Fibroblast of upper back skin (primary cell): ENCODE measurements at regions not wholly inside any gene's neighbourhood (a gene's known extent, or its start where the extent isn't known, plus 50 kb on each side); places are given as distances from the start of the nearest gene placed in this dataset.

Source experiments
- DNase-seq: peaks from one replicate; pipeline ENCODE4 v3.0.0-alpha.2; 2013

DNA sequence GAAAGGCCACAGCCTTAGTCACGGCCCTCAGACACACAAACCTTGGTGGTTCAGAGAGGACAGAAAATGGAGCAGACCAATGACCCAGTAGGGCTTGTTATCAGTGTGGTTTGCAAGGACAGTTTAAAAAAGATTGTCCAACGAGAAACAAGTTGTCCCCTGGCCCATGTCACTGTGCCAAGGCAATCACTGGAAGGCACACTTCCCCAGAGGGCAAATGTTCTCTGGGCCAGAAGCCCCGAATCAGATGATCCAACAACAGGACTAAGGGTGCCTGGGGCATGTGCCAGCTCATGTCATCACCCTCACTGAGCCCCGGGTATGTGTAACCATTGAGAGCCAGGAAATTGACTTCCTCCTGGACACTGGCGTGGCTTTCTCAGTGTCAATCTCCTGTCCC lies 950.1 kb upstream of the CTNND2 start:
- no peak for DNase-seq

DNA sequence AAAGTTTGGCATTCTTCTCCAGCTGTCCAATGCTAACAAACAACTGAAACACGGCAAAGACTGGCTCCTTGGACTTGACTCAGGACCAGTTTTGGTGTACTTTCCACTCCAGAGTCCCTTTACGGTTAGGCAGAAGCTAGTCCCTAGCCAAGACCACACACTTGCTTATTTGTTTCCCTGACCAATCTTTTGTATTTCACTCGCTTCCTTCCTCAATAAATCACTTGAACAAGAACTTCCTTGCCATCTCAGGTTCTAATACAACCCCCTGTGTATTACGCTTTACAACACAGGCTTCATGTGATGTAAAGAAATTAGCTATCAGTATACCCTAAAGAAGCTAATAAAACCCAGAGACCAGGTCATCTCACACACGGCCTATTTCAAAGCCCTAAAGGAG lies 947.5 kb upstream of the CTNND2 start:
- DNase-seq = no peak

DNA sequence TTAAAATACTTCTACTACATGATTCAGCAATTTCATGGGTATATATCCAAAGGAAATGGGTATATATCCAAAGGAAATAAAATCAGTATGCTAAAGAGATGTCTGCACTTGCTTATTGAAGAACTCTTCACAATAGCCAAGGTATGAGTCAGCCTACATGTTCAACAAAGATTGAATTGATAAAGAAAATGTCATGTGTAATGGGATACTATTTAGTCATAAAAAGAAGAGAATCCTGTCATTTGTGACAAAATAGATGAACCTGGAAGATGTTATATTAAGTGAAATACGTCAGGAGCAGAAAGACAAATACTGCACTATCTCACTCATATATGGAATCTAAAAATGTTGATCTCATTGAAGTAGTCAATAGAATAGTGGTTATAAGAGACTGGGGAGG lies 944.5 kb upstream of the CTNND2 start:
- no peak for DNase-seq

DNA sequence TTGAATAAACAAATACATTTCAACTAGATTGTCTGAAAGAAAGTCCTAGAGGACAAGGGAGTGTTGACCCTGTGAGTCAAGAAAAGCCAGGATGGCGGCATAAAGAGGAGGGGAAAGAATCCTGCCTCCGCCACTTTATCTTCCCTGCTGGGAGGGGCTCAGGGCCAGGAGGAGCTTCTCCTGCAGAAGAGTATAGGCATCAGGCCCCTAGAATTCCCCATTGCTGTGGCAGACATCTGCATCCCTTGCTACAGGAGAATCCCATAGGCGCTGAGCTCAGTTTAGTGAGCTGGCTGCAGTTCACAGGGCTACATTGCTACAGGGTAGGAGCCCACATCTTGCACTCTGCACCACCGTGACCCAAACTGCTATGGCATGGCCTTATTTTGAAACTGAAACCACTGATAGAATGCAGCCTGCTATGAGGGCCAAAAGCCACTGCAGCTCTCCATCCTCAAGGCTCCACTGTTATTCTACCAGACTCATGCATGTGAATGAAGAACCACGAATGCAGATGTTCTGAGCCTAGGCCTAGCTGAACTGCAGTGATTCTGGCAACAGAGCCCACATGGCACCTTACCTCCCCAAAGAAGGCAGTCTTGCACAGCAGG lies 941.4 kb upstream of the CTNND2 start:
- DNase-seq = no peak

DNA sequence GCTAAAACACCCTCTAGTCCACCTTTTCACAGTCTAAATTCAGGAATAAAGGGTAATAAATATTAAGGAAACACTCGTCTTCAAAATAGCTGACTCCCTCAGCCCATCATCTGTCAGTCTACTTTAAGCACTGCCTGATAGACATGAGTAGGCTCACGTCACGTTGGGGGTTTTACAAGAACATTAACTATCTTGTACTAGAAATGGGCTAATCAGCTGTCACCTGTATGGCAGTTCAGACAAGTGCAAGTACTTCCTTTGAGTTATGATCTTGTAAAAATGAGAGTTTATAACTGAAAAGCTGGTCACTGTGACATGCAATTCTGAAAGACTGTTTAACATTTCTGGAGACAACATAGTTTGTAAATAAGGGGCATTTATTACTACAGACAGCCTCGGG lies 936.7 kb upstream of the CTNND2 start:
- no peak for DNase-seq

DNA sequence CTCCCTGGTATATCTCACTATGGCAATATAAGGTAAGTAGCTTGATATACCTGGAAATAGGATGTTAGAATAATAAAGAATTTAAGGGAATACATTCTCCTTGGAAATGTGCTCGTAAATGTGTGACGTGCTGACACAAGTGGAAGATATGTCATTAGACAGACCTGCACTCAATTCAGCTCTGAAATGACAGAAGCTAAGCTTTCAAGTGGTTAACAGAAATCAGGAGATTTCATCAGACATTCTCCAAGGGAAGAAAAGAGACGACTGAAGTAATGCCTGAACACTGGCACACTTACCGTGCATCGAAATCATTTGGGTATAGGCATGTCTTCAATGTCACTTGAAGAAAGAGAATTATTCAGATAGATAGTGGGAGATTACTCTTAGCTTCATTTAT lies 933.3 kb upstream of the CTNND2 start:
- DNase-seq = no peak

DNA sequence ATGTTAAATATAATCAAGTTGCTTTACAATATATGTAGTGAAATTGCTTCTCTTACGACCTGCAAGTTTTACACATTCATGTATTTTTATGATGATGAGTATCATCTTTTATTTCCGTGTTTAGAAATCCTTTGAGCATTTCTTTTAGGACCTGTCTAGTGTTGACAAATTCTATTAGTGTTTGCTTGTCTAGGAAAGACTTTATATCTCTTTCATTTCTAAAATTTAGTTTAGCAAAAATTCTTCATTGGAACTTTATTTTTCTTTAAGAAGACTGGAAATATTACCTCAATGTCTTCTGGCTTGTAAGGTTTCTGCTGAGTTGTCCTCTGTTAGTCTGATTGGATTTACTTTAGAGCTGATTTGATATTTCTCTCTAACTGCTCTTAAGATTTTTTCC lies 920.9 kb upstream of the CTNND2 start:
- no peak for DNase-seq

DNA sequence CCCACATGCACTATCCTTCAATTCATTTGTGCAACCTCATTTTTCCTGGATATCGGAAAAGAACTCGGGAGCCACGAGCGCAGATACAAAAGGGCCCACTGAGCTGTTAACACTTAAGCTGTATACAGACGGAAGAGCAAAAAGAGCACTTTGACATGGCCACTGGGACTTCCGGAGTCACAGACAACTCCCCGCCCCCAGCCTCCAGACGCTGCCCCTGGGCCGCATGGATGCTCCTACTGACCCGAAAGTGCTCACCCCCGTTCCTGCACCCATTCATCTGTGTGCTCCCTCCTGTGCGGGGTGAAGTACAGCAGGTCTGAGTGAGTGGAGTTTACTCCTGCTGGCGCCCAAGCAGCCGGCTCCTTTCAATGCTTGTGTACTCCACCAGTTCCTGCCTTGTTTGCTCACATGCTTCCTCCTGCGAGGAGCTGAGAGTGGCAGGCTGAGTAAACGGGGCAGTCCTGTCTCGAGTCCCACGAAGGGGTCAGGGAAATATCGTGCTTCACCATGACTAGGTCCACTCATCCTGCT lies 901.0 kb upstream of the CTNND2 start:
- DNase-seq = no peak

DNA sequence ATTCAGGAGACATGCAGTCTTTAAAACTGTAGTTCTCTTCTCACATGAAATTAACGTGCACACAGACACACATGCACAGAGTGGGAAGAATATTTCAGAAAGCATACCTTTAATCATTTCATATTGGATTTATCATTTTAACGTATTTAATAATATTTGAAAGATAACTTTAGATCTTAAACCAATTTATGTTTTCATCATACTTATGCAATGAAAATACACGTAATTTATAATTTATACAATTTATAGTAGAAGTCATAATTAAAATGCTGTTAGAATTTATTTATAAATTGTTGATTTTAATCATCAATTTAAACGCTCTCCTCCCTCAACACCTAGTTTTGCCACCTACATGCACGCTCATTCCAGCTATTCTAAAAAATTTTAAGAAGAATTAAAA lies 894.9 kb upstream of the CTNND2 start:
- DNase-seq = no peak

DNA sequence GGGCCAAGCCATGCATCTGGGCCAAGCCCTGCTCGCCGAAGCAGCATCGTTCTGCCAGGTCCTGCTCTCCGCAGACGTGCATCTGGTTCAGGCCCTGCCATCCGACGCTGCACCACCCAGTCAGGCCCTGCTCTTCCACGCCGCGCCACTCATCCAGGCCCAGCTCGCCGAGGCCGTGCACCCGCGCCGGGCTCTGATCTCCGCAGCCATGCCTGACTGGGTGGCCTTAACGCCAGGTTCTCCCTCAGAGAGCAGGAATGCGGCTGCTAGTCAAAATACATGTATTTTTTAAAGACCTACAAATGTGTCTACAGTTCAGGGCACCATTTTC lies 891.1 kb upstream of the CTNND2 start:
- DNase-seq = no peak

DNA sequence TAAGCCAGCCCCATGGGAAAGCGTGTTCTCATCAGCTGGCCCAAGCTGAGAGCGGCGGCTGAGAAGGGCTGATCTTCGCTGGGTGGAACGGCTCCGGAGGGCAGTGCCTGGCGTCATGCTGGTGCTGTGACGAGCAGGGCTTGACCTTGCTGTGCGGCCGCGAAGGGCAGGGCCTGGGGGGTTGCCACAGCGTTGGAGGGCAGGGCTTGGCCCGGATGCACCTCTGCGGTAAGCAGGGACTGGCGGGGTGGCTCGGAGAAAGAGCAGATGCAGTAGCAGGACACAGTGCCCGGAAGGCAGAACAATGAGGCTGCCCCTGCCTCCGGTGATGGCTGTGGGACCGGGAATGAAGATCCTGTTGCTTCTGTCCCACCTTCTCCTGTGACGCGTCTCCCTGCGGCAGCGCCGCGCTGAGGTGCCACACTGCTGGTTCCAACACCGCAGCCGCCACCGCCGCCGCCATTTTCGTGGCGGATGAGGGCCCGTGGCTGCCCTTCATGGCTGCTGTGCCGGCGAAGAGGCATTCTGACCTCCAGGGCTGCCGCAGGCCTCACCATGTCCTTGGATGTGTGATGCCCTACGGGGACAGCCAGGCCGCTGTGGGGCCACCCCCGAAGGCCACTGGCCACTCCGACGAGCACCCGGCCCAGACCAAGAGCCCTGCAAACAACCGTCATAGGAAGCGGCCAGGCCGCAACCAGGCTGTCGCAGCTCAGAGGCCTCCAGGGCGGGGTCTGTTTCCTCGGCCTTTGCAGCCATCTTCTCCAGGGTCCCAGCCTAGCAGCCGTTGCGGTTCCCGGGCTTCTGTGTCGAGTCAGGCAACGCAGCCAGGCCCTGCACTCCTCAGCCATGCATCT lies 890.5 kb upstream of the CTNND2 start:
- DNase-seq = no peak

DNA sequence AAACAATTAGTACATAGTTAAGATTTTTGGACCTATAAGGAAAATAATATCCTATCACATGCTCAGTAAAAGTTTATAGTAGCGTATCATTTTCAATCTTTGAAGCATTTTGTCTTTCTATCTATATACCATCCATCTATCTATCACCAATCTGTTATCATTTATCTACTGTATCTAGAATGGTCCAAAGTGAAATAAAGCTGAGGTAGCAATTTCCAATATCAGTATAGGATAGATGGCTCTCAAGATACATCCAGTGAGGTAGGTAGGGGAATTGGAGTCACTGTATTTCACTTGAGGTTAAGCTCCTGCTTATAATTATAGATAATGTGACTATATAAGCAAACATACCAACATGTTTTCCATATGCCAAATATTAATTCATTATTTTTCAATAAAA lies 889.1 kb upstream of the CTNND2 start:
- no peak for DNase-seq

DNA sequence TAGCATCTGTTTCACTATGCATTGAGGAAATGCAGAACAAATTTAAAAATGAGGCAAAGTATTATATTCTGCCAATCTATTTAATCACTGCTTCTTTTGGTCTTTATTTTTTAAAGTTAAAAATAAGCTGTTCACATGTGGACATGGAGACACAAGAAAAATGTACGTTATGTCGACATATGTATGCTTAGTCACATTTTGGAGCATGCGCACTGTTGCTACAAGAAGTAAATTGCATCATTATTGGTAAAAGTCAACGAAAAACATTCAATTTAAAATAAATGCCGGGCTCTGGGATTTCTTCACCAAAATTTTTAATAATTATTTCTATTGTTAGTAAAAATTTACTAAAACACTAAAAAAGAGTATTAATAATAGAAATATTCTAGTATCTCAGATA lies 876.3 kb upstream of the CTNND2 start:
- peak; percentile 1 for DNase-seq

DNA sequence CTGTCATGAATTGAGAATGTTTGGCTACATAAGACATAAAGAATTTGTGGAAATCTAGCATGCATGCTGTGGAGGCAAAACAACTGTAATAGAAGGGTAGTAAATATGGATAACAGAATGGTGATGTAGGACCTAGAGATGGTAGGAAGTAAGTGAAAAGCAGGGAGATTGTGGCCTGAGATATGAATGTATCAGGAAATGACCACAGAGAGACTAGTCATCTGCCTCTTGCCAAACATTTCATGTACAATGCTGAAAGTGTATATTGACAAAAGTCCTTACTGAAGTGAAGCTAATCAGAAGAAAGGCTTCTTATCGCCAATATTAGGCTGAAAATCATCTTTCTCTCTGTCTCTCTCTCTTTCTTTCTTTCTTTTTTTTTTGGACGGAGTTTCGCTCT lies 873.1 kb upstream of the CTNND2 start:
- no peak for DNase-seq

DNA sequence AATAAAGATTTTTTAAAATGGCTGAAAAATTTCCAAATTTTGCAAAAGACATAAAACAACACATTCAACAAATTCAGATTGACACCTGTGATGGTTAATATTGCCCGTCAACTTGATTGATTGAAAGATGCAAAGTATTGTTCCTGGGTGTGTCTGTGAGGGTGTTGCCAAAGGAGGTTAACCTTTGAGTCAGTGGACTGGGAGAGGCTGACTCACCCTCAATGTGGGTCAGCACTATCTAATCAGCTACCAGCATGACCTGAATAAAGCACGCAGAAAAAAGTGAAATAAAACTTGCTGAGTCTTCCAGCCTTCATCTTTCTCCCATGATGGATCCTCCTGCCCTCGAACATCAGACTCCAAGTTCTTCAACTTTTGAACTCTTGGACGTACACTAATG lies 868.0 kb upstream of the CTNND2 start:
- DNase-seq = no peak

DNA sequence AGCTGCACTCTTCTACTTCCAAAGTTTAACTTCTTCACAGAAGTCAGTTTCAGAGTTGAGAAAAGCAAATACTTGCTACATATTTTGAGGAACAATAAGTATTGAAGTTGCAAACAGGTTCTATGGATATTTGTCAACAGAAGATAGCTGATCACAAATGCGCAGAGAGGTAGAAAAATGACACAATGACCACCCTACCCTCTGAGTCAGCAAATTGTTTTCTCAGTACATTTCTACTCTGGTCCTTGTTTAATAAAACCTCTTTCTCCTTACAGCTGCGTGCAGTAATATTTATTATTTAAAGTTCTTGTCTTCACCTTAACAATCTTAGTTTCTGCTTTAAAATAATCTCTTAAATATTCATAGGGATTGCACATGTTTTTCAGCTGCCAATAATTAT lies 855.1 kb upstream of the CTNND2 start:
- DNase-seq = no peak

DNA sequence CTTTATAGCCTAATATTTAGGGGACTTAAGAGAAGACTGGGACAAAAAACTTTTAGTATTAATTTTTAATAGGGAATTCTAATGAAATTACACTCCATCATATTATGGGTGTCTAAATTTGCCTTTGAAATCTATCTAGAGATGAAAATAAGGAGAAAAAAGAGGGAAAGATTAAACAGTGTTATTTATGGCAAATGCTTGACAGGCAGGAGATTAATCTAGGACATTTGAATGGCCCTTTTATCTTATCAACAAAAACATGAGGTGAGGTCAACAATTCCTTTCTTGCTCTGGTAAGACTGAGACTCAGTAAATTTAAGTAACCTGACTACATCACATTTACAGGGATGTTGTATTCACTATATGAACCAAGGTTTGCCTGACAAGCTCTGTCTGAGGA lies 852.8 kb upstream of the CTNND2 start:
- DNase-seq = no peak

DNA sequence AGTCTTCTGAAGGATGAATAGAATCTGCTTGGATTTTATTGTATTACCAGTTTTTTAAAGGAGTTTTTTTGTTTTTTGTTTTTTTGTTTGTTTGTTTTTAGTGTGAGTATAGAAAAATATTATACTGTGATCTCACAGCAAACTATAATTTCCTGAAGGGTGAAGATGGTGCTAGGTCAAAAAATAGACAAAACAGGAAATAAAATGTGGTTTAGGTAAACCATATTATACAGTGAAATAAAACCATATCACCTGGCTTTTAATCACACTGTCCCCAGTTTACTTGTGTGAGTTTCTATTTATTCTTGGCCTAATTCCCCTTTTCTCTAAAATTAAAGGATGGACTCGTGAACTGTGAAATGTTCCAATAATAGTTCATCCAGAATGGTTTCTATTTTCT lies 841.3 kb upstream of the CTNND2 start:
- no peak for DNase-seq

DNA sequence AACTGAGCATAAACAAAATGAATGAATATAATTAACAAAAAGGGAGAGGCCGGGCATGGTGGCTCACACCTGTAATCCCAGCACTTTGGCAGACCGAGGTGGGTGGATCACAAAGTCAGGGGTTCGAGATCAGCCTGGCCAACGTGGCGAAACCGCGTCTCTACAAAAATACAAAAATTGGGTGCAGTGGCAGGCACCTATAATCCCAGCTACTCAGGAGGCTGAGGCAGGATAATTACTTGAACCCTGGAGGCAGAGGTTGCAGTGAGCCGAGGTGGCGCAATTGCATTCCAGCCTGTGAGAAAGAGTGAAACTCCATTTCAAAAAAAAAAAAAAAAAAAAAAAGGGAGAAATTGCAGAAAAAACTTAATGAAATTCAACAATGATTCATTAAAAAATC lies 839.3 kb upstream of the CTNND2 start:
- no peak for DNase-seq

DNA sequence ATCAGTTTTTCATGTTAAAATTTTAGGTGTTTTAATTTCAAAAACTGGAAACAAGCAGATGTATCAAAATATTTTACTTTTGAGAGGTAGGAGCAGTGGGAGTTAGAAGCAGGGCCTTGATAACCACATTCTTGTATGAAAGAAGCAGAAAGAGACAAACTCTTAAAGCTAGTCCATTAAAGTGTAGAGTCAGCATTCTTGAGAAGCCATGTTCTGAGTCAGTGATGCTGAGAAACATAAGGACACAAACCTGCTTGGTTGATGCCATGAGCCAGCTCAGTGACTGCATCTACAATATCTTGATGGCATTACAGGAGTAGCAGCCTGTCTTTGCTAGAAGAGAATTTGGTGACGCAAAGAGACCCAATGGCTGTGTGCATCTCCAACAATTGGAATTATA lies 826.1 kb upstream of the CTNND2 start:
- no peak for DNase-seq

DNA sequence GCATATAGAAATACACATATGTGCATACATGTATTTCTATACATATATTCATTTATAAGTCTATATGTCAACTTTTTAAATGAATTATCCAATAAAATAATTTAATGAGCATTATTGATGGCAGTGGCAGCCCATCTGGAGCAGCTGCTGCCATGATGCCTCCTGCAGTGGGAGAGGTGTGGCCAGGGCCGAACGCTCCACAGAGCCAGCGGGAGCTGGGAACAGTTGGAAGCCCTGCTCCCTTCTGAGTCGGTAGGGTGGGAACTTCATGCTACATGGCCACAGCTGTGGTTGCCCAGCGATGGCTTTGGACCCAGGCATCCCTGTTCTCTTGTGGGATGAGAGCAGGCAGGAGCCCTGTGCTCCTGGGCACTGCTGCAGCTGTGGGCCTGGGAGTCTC lies 812.4 kb upstream of the CTNND2 start:
- no peak for DNase-seq

DNA sequence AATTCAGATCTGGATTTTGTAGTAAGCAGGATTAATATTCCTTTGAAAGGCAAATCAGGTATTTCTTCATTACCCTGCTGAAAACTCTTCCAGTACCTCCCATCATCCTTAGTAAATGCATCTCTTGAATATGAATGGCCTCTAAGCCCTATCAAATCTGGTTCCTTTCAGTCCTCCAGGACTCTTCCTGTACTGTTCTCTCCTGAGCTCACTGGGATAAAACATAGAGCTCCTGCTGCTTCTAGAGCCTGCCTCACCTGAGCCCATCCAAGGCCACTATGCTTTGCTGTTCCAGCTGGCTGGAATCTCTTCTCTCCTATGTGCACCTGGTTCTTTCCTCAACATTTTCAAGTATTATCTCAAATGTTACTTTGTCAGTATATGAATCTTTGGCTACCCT lies 803.3 kb upstream of the CTNND2 start:
- no peak for DNase-seq

DNA sequence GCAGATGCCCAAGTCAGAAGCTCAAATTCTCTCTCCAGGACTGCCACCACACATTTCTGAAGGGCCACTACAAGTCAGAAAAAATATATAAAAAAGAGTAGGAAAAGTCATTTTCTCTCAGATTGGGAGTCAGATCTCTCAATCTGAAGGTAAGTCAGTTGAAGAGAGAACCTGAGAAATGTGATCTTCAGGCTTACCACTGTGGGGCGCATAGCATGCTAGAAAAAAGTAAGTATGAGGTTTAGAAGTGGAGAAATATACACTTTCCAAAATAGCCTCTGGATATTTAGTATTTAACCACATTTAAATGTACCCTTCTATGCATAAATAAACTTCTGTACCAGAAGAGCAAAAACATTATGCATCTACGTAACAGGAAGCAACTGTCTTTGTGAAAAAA lies 800.7 kb upstream of the CTNND2 start:
- DNase-seq = no peak

DNA sequence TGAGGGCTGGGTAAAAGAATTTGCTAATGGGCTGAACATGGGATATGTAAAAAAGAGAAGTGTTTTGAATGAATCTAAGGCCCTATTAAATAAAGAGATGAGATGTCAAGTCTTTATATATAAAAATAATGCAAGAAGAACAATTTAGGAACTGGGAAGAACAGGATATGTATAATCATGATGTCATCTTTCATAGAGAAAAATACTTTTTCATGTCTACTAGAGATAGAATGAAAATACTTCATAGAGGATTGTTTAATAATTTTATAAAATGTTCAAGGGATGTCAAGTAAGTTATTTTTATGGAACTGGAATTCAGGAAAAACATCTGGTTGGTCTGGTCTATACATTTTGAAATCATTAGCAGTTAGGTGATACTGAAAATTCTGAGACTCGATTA lies 799.0 kb upstream of the CTNND2 start:
- DNase-seq = no peak

DNA sequence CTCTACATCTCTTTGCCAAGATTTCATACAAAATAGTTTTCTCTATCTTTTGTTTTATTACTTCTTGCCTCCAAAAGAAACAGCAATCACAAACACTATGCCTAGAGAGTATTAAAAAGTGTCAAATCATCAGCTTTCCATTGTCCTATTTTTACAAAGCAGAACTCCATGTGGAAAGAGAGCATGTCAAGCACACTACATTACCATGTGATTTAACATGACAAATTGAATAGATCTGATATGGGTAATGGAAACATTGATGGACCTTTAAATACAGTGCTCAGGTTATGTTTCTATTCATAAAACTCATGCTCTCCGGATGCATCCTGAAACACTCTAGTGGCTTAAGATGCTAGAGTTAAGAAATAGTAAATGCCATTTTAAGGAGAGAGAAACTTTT lies 791.4 kb upstream of the CTNND2 start:
- DNase-seq = no peak
